ENCODE measurements at regions not wholly inside any gene's neighbourhood (a gene's known extent, or its start where the extent isn't known, plus 50 kb on each side); places are given as distances from the start of the nearest gene placed in this dataset.

DNA sequence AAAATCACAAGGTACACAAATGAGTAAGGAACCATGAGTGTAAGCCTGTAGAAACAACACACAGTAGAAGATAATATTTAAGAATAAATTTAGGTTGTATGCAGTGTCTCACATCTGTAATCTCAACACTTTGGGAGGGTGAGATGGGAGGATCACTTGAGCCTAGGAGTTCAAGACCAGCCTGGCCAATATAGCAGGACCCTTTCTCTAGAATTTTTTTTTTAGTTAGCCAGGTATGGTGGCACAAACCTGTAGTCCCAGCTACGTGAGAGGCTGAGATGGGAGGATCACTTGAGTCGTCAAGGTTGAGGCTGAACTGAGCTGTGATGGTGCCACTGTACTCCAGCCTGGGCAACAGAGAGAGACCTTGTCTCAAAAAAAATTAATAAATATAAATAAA lies 401.2 kb upstream of the RORB start:
- TF ChIP-seq, protein P1, sequence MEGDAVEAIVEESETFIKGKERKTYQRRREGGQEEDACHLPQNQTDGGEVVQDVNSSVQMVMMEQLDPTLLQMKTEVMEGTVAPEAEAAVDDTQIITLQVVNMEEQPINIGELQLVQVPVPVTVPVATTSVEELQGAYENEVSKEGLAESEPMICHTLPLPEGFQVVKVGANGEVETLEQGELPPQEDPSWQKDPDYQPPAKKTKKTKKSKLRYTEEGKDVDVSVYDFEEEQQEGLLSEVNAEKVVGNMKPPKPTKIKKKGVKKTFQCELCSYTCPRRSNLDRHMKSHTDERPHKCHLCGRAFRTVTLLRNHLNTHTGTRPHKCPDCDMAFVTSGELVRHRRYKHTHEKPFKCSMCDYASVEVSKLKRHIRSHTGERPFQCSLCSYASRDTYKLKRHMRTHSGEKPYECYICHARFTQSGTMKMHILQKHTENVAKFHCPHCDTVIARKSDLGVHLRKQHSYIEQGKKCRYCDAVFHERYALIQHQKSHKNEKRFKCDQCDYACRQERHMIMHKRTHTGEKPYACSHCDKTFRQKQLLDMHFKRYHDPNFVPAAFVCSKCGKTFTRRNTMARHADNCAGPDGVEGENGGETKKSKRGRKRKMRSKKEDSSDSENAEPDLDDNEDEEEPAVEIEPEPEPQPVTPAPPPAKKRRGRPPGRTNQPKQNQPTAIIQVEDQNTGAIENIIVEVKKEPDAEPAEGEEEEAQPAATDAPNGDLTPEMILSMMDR (IDR thresholded peaks at IDR 0.05; ENCODE audit: borderline replicate concordance, extremely low read depth, low read length, poor library complexity, severe bottlenecking) = no peak
- TF ChIP-seq EZH2 (IDR thresholded peaks at IDR 0.05; ENCODE audit: borderline replicate concordance, low read depth, low read length, severe bottlenecking) = no peak
